Upper lobe of left lung (tissue), 6 donors: ENCODE measurements at regions not wholly inside any gene's neighbourhood (a gene's known extent, or its start where the extent isn't known, plus 50 kb on each side); places are given as distances from the start of the nearest gene placed in this dataset.

Experiments
- ATAC-seq, 2 donors: fragments of 200-7000 bp; cut with Tn5 transposase; one replicate each; pipeline ENCODE4 v1.9.1; 2022; ENCODE audit warnings: mild to moderate bottlenecking in 2 of 2, moderate library complexity in 2 of 2; ENCODE audit not compliant: low FRiP score in 2 of 2
- DNase-seq, 2 donors: peaks; one replicate each; pipeline ENCODE4 v3.0.0-alpha.2; 2019 to 2020
- H3K27ac ChIP-seq, 4 donors: fragments of 200-600 bp; sonication (generic); one replicate each; pipeline ENCODE4 v1.5.1; 2016 to 2019
- H3K27me3 ChIP-seq, 4 donors: fragments of 200-600 bp; sonication (generic); one replicate each; pipeline ENCODE4 v1.5.1; 2017 to 2019
- H3K36me3 ChIP-seq, 4 donors: fragments of 200-600 bp; sonication (generic); one replicate each; pipeline ENCODE4 v1.5.1; 2016 to 2019
- H3K4me1 ChIP-seq, 4 donors: fragments of 200-600 bp; sonication (generic); one replicate each; pipeline ENCODE4 v1.5.1; 2018 to 2019
- H3K4me3 ChIP-seq, 4 donors: fragments of 200-600 bp; sonication (generic); one replicate each; pipeline ENCODE4 v1.5.1; 2017 to 2019; ENCODE audit warnings: mild to moderate bottlenecking in 2 of 4, moderate library complexity in 1 of 4
- H3K9me3 ChIP-seq, 4 donors: fragments of 200-600 bp; sonication (generic); one replicate each; pipeline ENCODE4 v1.5.1; 2018 to 2019
- EP300 ChIP-seq, 4 donors: sonication (generic); formaldehyde crosslinking; IDR thresholded peaks; one replicate each; pipeline ENCODE4 v1.5.1; 2017; ENCODE audit warnings: antibody characterized with exemption in 4 of 4, control low read depth in 2 of 4
- POLR2A ChIP-seq, 4 donors: fragments of 450-650 bp; IDR thresholded peaks; one replicate each; pipeline ENCODE4 v1.5.1; 2016 to 2017; ENCODE audit warnings: antibody characterized with exemption in 4 of 4, mild to moderate bottlenecking in 2 of 4
- POLR2AphosphoS5 ChIP-seq, 2 donors: sonication (generic); formaldehyde crosslinking; IDR thresholded peaks; one replicate each; pipeline ENCODE4 v1.5.1; 2017; ENCODE audit warnings: antibody characterized with exemption in 2 of 2
- whole genome bisulfite sequencing, 2 donors: methylation state at CpG; one replicate each; pipeline ENCODE4 v1.1.5; 2017 to 2018; 5-methylcytosine and 5-hydroxymethylcytosine counted together
- TF ChIP-seq, protein P1 (sequence below), 6 experiments: fragments of 450-650 bp in 4 of 6; fragments of 200-600 bp in 2 of 6; sonication (generic) in 2 of 6; IDR thresholded peaks; one replicate each; pipeline ENCODE4 v1.5.1; 2016 to 2019; ENCODE audit warnings: antibody characterized with exemption in 6 of 6
- donor health status: DM: no; HTN: no; CAD: no; lungs with moderate emphysema.
- donor health status: DM: no; HTN: yes; CAD: no; lungs with severe emphysema.

DNA sequence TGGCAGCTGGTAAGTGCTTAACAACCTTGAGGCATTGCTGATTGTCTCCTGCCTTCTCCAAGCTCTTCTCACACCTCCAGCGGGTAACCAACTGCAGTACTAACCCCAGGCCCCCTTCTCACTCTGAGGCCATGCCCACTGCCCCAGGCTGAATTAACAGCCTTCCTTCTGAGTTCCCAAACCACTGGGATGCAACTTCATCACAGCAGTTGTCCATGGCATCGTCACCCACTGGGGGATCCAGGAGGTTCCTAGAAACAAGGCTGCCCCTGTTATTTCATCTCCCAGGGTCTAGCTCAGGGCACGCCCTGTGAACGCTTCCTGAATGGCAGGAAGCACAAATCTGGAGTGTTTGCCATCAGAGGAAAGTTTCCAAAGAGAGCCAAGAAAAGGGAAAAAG lies 58.0 kb downstream of the SYNE3 start:
- WGBS, 2 donors, result 52 to 73% methylated on average over 4 of the region's 4 CpGs
- TF ChIP-seq, protein P1, sequence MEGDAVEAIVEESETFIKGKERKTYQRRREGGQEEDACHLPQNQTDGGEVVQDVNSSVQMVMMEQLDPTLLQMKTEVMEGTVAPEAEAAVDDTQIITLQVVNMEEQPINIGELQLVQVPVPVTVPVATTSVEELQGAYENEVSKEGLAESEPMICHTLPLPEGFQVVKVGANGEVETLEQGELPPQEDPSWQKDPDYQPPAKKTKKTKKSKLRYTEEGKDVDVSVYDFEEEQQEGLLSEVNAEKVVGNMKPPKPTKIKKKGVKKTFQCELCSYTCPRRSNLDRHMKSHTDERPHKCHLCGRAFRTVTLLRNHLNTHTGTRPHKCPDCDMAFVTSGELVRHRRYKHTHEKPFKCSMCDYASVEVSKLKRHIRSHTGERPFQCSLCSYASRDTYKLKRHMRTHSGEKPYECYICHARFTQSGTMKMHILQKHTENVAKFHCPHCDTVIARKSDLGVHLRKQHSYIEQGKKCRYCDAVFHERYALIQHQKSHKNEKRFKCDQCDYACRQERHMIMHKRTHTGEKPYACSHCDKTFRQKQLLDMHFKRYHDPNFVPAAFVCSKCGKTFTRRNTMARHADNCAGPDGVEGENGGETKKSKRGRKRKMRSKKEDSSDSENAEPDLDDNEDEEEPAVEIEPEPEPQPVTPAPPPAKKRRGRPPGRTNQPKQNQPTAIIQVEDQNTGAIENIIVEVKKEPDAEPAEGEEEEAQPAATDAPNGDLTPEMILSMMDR (IDR thresholded peaks at IDR 0.05), result no peak
- no peak for TF ChIP-seq POLR2A (IDR thresholded peaks at IDR 0.05)
- no peak for TF ChIP-seq POLR2AphosphoS5 (IDR thresholded peaks at IDR 0.05)
- TF ChIP-seq EP300 (IDR thresholded peaks at IDR 0.05), result no peak
- Histone ChIP-seq H3K27ac (no peak overlapping the region), H3K9me3 (no peaks in the 10 kb centered on the region), H3K4me3 (no peak overlapping the region), H3K4me1 (peaks cover 4 to 21% (median 17%) of the 10 kb centered on the region in 4 donors), H3K27me3 (no peaks in the 10 kb centered on the region), H3K36me3 (peaks cover 9 to 31% (median 20%) of the 10 kb centered on the region in 4 donors)
- ATAC-seq (no peak), DNase-seq (no peak)

DNA sequence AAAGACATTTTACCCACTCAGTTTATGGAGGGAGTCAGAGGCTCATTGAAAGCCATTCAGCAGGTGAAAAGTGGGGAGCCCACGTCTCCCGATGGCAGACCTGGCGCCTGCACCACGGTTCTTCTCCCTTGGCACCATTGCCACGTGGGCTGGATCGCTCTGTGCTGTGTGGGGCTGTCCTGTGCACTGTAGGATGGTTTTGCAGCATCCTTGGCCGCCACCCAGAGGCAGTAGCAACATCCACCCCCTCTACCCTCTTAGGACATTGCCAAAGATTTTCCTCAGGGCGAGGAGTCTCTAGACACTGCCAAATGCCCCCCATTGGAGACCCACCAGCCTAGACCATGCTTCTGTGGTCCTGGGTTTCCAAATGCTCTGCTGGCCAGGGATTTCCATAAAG lies 60.2 kb downstream of the SYNE3 start:
- H3K4me1 ChIP-seq, result peaks cover 4 to 16% (median 11%) of the 10 kb centered on the region in 4 donors
- no peak overlapping the region for H3K27ac ChIP-seq
- no peaks in the 10 kb centered on the region for H3K9me3 ChIP-seq
- peaks cover 9 to 43% (median 26%) of the 10 kb centered on the region in 4 donors for H3K36me3 ChIP-seq
- H3K4me3 ChIP-seq, result no peak overlapping the region
- H3K27me3 ChIP-seq, result no peaks in the 10 kb centered on the region
- ATAC-seq (no peak), DNase-seq (no peak)
- TF ChIP-seq POLR2A (IDR thresholded peaks at IDR 0.05), result no peak
- TF ChIP-seq POLR2AphosphoS5 (IDR thresholded peaks at IDR 0.05), result no peak
- no peak for TF ChIP-seq EP300 (IDR thresholded peaks at IDR 0.05)
- TF ChIP-seq, protein P1 (IDR thresholded peaks at IDR 0.05), result no peak
- 89 to 95% methylated on average over 8 of the region's 8 CpGs for WGBS, 2 donors

DNA sequence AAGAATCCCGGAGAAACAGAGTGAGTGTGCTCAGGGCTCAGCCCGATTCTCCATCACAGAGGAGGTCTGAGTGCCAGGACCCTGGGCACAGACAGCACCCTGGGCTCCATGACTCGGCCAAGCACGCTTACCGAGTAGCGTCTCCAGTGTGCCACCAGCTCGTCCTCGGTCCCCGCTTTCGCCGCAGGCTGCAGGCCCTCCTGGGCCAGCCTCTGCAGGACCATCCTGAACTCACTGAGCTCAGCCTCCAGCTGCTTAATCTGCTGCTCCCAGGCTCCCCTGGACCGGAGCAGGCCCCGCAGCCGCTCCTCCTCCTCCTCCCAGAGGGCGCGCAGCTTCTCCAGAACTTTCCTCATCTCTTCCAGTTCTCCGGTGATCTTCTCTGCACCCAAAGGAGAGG lies 61.2 kb downstream of the SYNE3 start:
- 95 to 97% methylated on average over 15 to 17 of the region's 17 CpGs for WGBS, 2 donors
- Histone ChIP-seq H3K4me1 (peaks cover 0 to 16% (median 5%) of the 10 kb centered on the region in 4 donors), H3K36me3 (peaks cover 9 to 51% (median 29%) of the 10 kb centered on the region in 4 donors), H3K9me3 (no peaks in the 10 kb centered on the region), H3K27me3 (no peaks in the 10 kb centered on the region), H3K27ac (no peak overlapping the region), H3K4me3 (no peak overlapping the region)
- DNase-seq (no peak), ATAC-seq (no peak)
- TF ChIP-seq EP300 (IDR thresholded peaks at IDR 0.05) (no peak), POLR2AphosphoS5 (IDR thresholded peaks at IDR 0.05) (no peak), POLR2A (IDR thresholded peaks at IDR 0.05) (no peak)
- TF ChIP-seq, protein P1 (IDR thresholded peaks at IDR 0.05), result no peak

DNA sequence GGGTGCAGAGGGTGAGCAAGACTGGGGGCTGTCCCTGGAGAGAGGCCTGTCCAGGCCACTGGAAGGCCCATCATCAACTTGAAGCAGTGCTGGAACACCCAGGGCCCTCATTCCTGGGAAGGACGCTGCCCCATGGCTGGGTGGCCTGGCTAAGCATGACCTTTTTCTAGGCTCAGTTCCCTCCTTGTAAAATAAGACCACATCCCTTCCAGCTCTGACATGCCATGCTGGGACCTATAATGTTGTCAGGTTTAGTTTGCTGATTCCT lies 62.8 kb downstream of the SYNE3 start:
- ATAC-seq, result no peak
- Histone ChIP-seq H3K9me3 (no peaks in the 10 kb centered on the region), H3K4me1 (peaks cover 0 to 10% (median 3%) of the 10 kb centered on the region in 4 donors), H3K36me3 (peaks cover 21 to 67% (median 41%) of the 10 kb centered on the region in 4 donors), H3K4me3 (no peak overlapping the region), H3K27me3 (no peaks in the 10 kb centered on the region), H3K27ac (no peak overlapping the region)
- 80 to 100% methylated on average over 1 of the region's 1 CpG for WGBS, 2 donors
- TF ChIP-seq POLR2A (IDR thresholded peaks at IDR 0.05) (no peak), POLR2AphosphoS5 (IDR thresholded peaks at IDR 0.05) (no peak), EP300 (IDR thresholded peaks at IDR 0.05) (no peak)
- TF ChIP-seq, protein P1 (IDR thresholded peaks at IDR 0.05), result no peak
- no peak for DNase-seq

DNA sequence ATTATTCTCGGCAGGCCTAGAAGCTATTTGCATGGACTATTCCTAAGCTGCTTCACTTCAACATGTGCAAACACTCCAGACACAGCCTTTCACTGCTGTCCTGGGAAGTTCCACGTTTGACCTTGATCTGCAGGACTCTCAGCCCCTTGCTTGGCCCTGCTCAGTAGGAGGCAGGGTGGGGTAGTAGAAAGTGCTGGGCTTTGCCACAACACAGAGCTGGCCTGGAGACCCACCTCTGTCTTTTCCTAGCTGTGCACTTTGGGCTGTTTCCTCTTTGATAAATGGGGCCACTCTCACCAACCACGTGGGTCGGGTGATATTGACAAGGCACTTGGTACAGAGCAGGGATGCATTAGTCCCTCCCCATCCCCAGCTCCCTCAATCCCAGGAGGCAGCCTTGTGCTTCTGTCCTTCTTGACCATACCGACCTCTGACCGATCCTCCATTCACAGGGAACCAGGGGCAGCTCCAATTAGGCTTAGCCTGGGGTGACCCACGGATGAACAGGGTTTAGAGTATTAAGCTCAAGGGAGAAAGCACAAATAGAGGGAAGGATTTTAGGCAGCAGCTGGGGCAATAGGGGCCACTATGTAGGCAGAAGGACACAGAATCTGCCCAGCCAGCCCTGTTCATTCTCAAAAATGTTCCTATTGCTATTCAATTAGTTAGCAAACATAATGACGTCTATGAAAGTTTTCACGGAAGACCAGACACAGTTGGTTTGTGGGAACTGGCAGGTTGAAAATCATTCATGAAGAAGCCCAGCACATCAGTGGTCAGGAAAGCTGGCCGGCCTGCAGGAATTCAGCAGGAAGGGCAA lies 63.3 kb downstream of the SYNE3 start:
- Histone ChIP-seq H3K36me3 (peaks cover 21 to 71% (median 41%) of the 10 kb centered on the region in 4 donors), H3K27me3 (no peaks in the 10 kb centered on the region), H3K9me3 (no peaks in the 10 kb centered on the region), H3K27ac (no peak overlapping the region), H3K4me3 (no peak overlapping the region), H3K4me1 (peaks cover 0 to 5% (median 2%) of the 10 kb centered on the region in 4 donors)
- ATAC-seq (no peak), DNase-seq (no peak)
- 67 to 72% methylated on average over 9 to 10 of the region's 10 CpGs for WGBS, 2 donors
- TF ChIP-seq POLR2AphosphoS5 (IDR thresholded peaks at IDR 0.05) (no peak), POLR2A (IDR thresholded peaks at IDR 0.05) (no peak), EP300 (IDR thresholded peaks at IDR 0.05) (no peak)
- TF ChIP-seq, protein P1 (IDR thresholded peaks at IDR 0.05), result no peak
